ENCODE measurements at regions not wholly inside any gene's neighbourhood (a gene's known extent, or its start where the extent isn't known, plus 50 kb on each side); places are given as distances from the start of the nearest gene placed in this dataset.

GRCh38 chr5:2529371-2530092 lies 221.9 kb downstream of the IRX2 start:
- H3K4me3 ChIP-seq (ENCODE audit: low read depth, low read length), result no peak overlapping the region
- no peak for TF ChIP-seq CTCF (IDR thresholded peaks at IDR 0.05; ENCODE audit: control insufficient read depth, extremely low read depth, insufficient read depth)
- no peak for DNase-seq (ENCODE audit: low read depth)

GRCh38 chr5:2525351-2525750 lies 226.1 kb downstream of the IRX2 start:
- no peak for DNase-seq (ENCODE audit: low read depth)
- TF ChIP-seq CTCF (IDR thresholded peaks at IDR 0.05; ENCODE audit: control insufficient read depth, extremely low read depth, insufficient read depth), result no peak

GRCh38 chr5:2524620-2525019 lies 226.9 kb downstream of the IRX2 start:
- no peak overlapping the region for H3K4me3 ChIP-seq (ENCODE audit: low read depth, low read length)
- no peak for DNase-seq (ENCODE audit: low read depth)
- TF ChIP-seq CTCF (IDR thresholded peaks at IDR 0.05; ENCODE audit: control insufficient read depth, extremely low read depth, insufficient read depth), result no peak

More at GRCh38 chr5:2525351-2525750, 226.1 kb downstream of the IRX2 start:
- no peak overlapping the region for H3K4me3 ChIP-seq (ENCODE audit: low read depth, low read length)

GRCh38 chr5:2523180-2523579 lies 228.3 kb downstream of the IRX2 start:
- no peak overlapping the region for H3K4me3 ChIP-seq (ENCODE audit: low read depth, low read length)
- no peak for DNase-seq (ENCODE audit: low read depth)
- no peak for TF ChIP-seq CTCF (IDR thresholded peaks at IDR 0.05; ENCODE audit: control insufficient read depth, extremely low read depth, insufficient read depth)

GRCh38 chr5:2522372-2522771 lies 229.1 kb downstream of the IRX2 start:
- TF ChIP-seq CTCF (IDR thresholded peaks at IDR 0.05; ENCODE audit: control insufficient read depth, extremely low read depth, insufficient read depth), result no peak
- no peak overlapping the region for H3K4me3 ChIP-seq (ENCODE audit: low read depth, low read length)
- DNase-seq (ENCODE audit: low read depth), result no peak

GRCh38 chr5:2519153-2519552 lies 232.3 kb downstream of the IRX2 start:
- no peak overlapping the region for H3K4me3 ChIP-seq (ENCODE audit: low read depth, low read length)
- no peak for TF ChIP-seq CTCF (IDR thresholded peaks at IDR 0.05; ENCODE audit: control insufficient read depth, extremely low read depth, insufficient read depth)
- DNase-seq (ENCODE audit: low read depth), result no peak

- no peak overlapping the region for H3K4me3 ChIP-seq (ENCODE audit: low read depth, low read length)
- TF ChIP-seq CTCF (IDR thresholded peaks at IDR 0.05; ENCODE audit: control insufficient read depth, extremely low read depth, insufficient read depth), result no peak
- DNase-seq (ENCODE audit: low read depth), result no peak
Observed at GRCh38 chr5:2517451-2517850, 234.0 kb downstream of the IRX2 start.
